Panc1 (cell line): ENCODE measurements at regions not wholly inside any gene's neighbourhood (a gene's known extent, or its start where the extent isn't known, plus 50 kb on each side); places are given as distances from the start of the nearest gene placed in this dataset.
"Not testable (repeated sequence)": the region's sequence is repeated elsewhere in the genome, so short reads cannot be mapped to it uniquely, and the experiment has no call there.

ENCODE experiments used
- ATAC-seq: fragments of 200-7000 bp; cut with Tn5 transposase; 2 replicates; pipeline ENCODE4 v1.9.1; 2020; ENCODE audit warnings: mild to moderate bottlenecking, moderate library complexity
- BruUV-seq: library from RNA; stranded (reverse); fragments of 400-500 nt; replicated peaks from 2 replicates; lab custom pipeline; 2021; lab: Mats Ljungman, UMichigan
- CTCF ChIA-PET: fragments of 300-600 bp; sonication (Branson Sonifier 250); formaldehyde crosslinking; loops from one replicate; lab custom pipeline; 2022; ENCODE audit warnings: antibody characterized with exemption; lab: Charles Lee
- POLR2A ChIA-PET: fragments of 300-600 bp; sonication (Branson Sonifier 250); formaldehyde crosslinking; loops from one replicate; lab custom pipeline; 2022; ENCODE audit warnings: antibody characterized with exemption; lab: Charles Lee
- DNase-seq: peaks from one replicate; pipeline ENCODE4 v3.0.0-alpha.2; 2010; ENCODE audit warnings: low read depth, low spot score
- H3K27ac ChIP-seq: 2 replicates; pipeline ENCODE4 v1.5.1; 2011; ENCODE audit warnings: mild to moderate bottlenecking, low read length, inconsistent platforms
- H3K27me3 ChIP-seq: fragments of 200-500 bp; sonication (Bioruptor generic); 2 replicates; pipeline ENCODE4 v1.6.0; 2014; ENCODE audit warnings: low read length, inconsistent platforms; ENCODE audit not compliant: control insufficient read depth, insufficient read depth
- H3K36me3 ChIP-seq: fragments of 200-500 bp; sonication (Bioruptor generic); 2 replicates; pipeline ENCODE4 v1.5.1; 2014; ENCODE audit warnings: inconsistent platforms, mild to moderate bottlenecking, low read length, moderate library complexity; ENCODE audit not compliant: control insufficient read depth, insufficient read depth
- H3K4me1 ChIP-seq: 2 replicates; pipeline ENCODE4 v1.5.1; 2011; ENCODE audit warnings: inconsistent platforms, mild to moderate bottlenecking, low read length, moderate library complexity; ENCODE audit not compliant: control insufficient read depth, insufficient read depth
- H3K4me3 ChIP-seq, 2 experiments: 2 replicates each; pipeline ENCODE4 v1.5.1; 2011 to 2012; ENCODE audit warnings: low read depth in 2 of 2, low read length in 2 of 2, mild to moderate bottlenecking in 2 of 2, inconsistent platforms in 1 of 2, moderate library complexity in 1 of 2
- H3K9me3 ChIP-seq: fragments of 200-500 bp; sonication (Bioruptor generic); 2 replicates; pipeline ENCODE4 v1.5.1; 2014; ENCODE audit warnings: low read depth, mild to moderate bottlenecking, inconsistent platforms, low read length, moderate library complexity; ENCODE audit not compliant: control insufficient read depth, insufficient read depth
- CTCF ChIP-seq: fragments of 450-650 bp; IDR thresholded peaks from 2 replicates; pipeline ENCODE4 v1.5.1; 2017; ENCODE audit warnings: mild to moderate bottlenecking
- POLR2AphosphoS5 ChIP-seq: IDR thresholded peaks from 2 replicates; pipeline ENCODE4 v1.6.1; 2012; ENCODE audit warnings: mild to moderate bottlenecking, low read depth, low read length, moderate library complexity
- SIN3A ChIP-seq: IDR thresholded peaks from 2 replicates; pipeline ENCODE4 v1.6.1; 2012; ENCODE audit warnings: low read depth, mild to moderate bottlenecking, low read length, moderate library complexity, borderline replicate concordance; ENCODE audit not compliant: insufficient read depth
- TCF7L2 ChIP-seq: IDR thresholded peaks from 2 replicates; pipeline ENCODE4 v1.6.1; 2011; ENCODE audit warnings: mild to moderate bottlenecking, low read depth, low read length, inconsistent platforms
- in situ Hi-C: cut with HindIII; loops from 2 replicates; pipeline ENCODE4 v1.10.0; 2016; ENCODE audit warnings: low sequenced_read_pairs, low pct_unique_long_range_greater_than_20kb
- intact Hi-C: fragments of 100-400 bp; cut with micrococcal nuclease; formaldehyde crosslinking; loops from one replicate; pipeline ENCODE4 v1.10.0; 2022; ENCODE audit not compliant: unreplicated experiment
- TF ChIP-seq, protein P1 (sequence below), 2 experiments: IDR thresholded peaks; 2 replicates each; pipeline ENCODE4 v1.6.1; 2011 to 2012; ENCODE audit warnings: low read depth in 2 of 2, control low read depth in 1 of 2, low read length in 1 of 2, mild to moderate bottlenecking in 1 of 2, moderate library complexity in 1 of 2; ENCODE audit not compliant: insufficient read depth in 1 of 2

DNA sequence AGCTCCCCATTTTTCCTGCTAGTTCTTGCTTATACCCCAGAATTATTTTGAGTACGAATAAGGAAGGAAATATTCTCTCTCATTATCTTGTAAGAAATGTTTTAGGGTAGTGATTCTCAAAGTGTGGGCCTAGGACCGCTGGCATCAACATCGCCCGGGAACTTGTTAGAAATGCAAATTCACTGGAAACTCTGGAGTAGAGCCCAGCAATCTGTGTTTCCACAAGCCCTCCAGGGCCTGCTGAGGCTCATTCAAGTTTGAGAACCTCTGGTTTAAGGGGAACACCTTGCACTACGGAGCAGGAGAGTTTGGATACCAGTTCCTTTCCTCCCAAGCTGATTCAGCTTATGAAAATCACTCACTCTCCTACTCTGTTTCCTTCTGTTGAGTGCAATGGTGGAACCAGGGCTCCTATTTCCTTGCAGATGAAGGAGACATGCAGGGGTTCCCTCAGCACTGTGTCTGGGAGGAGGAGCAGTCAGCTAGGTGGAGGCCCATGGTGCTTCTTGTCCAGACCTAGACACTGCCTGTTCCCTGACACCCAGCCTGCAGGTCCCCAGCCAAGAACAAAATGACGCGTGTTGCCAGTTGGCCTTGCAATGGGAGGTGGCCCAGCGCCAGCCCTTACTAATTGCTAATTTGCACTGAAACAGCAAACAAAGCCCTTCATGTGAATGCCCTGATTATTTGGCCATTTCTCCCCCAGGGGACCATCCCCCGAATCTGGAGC is 68.5 kb downstream of the CYTL1 start:
- Histone ChIP-seq H3K9me3 (no peaks in the 10 kb centered on the region), H3K27ac (no peak overlapping the region), H3K4me3 (no peak overlapping the region), H3K36me3 (no peaks in the 10 kb centered on the region), H3K4me1 (no peaks in the 10 kb centered on the region), H3K27me3 (no peaks in the 10 kb centered on the region)
- ChIA-PET CTCF (no interaction called here), POLR2A (no interaction called here)
- ATAC-seq (no peak), DNase-seq (no peak)
- no TSS peak for BruUV-seq
- in situ Hi-C loops: no loop called here
- intact Hi-C loops: no loop called here
- TF ChIP-seq SIN3A (no peak), CTCF (no peak), POLR2AphosphoS5 (no peak), TCF7L2 (no peak)
- TF ChIP-seq, protein P1, sequence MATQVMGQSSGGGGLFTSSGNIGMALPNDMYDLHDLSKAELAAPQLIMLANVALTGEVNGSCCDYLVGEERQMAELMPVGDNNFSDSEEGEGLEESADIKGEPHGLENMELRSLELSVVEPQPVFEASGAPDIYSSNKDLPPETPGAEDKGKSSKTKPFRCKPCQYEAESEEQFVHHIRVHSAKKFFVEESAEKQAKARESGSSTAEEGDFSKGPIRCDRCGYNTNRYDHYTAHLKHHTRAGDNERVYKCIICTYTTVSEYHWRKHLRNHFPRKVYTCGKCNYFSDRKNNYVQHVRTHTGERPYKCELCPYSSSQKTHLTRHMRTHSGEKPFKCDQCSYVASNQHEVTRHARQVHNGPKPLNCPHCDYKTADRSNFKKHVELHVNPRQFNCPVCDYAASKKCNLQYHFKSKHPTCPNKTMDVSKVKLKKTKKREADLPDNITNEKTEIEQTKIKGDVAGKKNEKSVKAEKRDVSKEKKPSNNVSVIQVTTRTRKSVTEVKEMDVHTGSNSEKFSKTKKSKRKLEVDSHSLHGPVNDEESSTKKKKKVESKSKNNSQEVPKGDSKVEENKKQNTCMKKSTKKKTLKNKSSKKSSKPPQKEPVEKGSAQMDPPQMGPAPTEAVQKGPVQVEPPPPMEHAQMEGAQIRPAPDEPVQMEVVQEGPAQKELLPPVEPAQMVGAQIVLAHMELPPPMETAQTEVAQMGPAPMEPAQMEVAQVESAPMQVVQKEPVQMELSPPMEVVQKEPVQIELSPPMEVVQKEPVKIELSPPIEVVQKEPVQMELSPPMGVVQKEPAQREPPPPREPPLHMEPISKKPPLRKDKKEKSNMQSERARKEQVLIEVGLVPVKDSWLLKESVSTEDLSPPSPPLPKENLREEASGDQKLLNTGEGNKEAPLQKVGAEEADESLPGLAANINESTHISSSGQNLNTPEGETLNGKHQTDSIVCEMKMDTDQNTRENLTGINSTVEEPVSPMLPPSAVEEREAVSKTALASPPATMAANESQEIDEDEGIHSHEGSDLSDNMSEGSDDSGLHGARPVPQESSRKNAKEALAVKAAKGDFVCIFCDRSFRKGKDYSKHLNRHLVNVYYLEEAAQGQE (IDR thresholded peaks at IDR 0.05; ENCODE audit: insufficient read depth in 1 of 2, low read depth in 2 of 2, low read length in 1 of 2): no peak

- CTCF ChIA-PET: no interaction called here
- no peaks in the 10 kb centered on the region for H3K9me3 ChIP-seq
- TF ChIP-seq, protein P1 (IDR thresholded peaks at IDR 0.05; ENCODE audit: insufficient read depth in 1 of 2, low read depth in 2 of 2, low read length in 1 of 2): no peak
- TF ChIP-seq POLR2AphosphoS5: no peak
- no peak for TF ChIP-seq SIN3A
- no peak for TF ChIP-seq TCF7L2
- TF ChIP-seq CTCF: no peak
These were observed 67.0 kb downstream of the CYTL1 start for GRCh38 chr4:4952273-4952672.

GRCh38 chr4:4959344-4960074 is 59.7 kb downstream of the CYTL1 start:
- CTCF ChIA-PET, DNase-seq, H3K27ac ChIP-seq, H3K27me3 ChIP-seq, in situ Hi-C loops, POLR2A ChIA-PET, H3K4me3 ChIP-seq, H3K4me1 ChIP-seq, H3K9me3 ChIP-seq, H3K36me3 ChIP-seq, ATAC-seq, intact Hi-C loops, BruUV-seq: not testable (repeated sequence)

More at GRCh38 chr4:4952273-4952672, 67.0 kb downstream of the CYTL1 start:
- DNase-seq (no peak), ATAC-seq (no peak)
- intact Hi-C loops: no loop called here
- BruUV-seq: no TSS peak
- no peak overlapping the region for H3K27ac ChIP-seq
- in situ Hi-C loops: no loop called here
- H3K27me3 ChIP-seq: no peaks in the 10 kb centered on the region
- no peak overlapping the region for H3K4me3 ChIP-seq
- POLR2A ChIA-PET: no interaction called here
- H3K4me1 ChIP-seq: no peaks in the 10 kb centered on the region
- no peaks in the 10 kb centered on the region for H3K36me3 ChIP-seq
